Keratinocyte (primary cell): ENCODE measurements at regions not wholly inside any gene's neighbourhood (a gene's known extent, or its start where the extent isn't known, plus 50 kb on each side); places are given as distances from the start of the nearest gene placed in this dataset.

Source experiments
- DNase-seq: peaks from one replicate; pipeline ENCODE4 v3.0.0-alpha.2; 2011; ENCODE audit warnings: low read depth, missing footprints, low spot score
- FAIRE-seq: peaks from 2 replicates; lab custom pipeline; 2011; peaks lifted over from hg19 to GRCh38; lab: Jason Lieb, UNC
- H2AFZ ChIP-seq: 2 replicates; pipeline ENCODE4 v1.6.0; 2012; ENCODE audit warnings: low read length, control low read depth, inconsistent platforms; ENCODE audit not compliant: control insufficient read depth
- H3K27ac ChIP-seq: 2 replicates; pipeline ENCODE4 v1.5.1; 2011; ENCODE audit warnings: low read length; ENCODE audit not compliant: control insufficient read depth, insufficient read depth
- H3K27me3 ChIP-seq: 3 replicates; pipeline ENCODE4 v1.6.0; 2011; ENCODE audit warnings: low read length; ENCODE audit not compliant: control insufficient read depth, insufficient read depth; ENCODE audit errors: extremely low read depth
- H3K36me3 ChIP-seq, 2 experiments: 2 replicates in 1 of 2; 3 replicates in 1 of 2; pipeline ENCODE4 v1.5.1; 2011; ENCODE audit warnings: low read length in 2 of 2, mild to moderate bottlenecking in 1 of 2; ENCODE audit not compliant: control insufficient read depth in 2 of 2, insufficient read depth in 2 of 2; ENCODE audit errors: extremely low read depth in 1 of 2
- H3K4me1 ChIP-seq: 3 replicates; pipeline ENCODE4 v1.5.1; 2011; ENCODE audit warnings: low read length; ENCODE audit not compliant: control insufficient read depth, insufficient read depth; ENCODE audit errors: extremely low read depth
- H3K4me2 ChIP-seq: 3 replicates; pipeline ENCODE4 v1.6.0; 2011; ENCODE audit warnings: low read depth, low read length; ENCODE audit not compliant: control insufficient read depth, insufficient read depth; ENCODE audit errors: extremely low read depth
- H3K4me3 ChIP-seq, 3 experiments: fragments of 200-600 bp in 1 of 3; sonication (generic) in 1 of 3; 2 replicates in 2 of 3; 3 replicates in 1 of 3; pipeline ENCODE4 v1.5.1; 2011 to 2016; ENCODE audit warnings: low read length in 3 of 3, mild to moderate bottlenecking in 3 of 3, control low read depth in 2 of 3, inconsistent platforms in 1 of 3, low read depth in 1 of 3, mixed read lengths in 1 of 3, mixed run types in 1 of 3, moderate library complexity in 1 of 3; ENCODE audit not compliant: control insufficient read depth in 2 of 3, insufficient read depth in 2 of 3; ENCODE audit errors: extremely low read depth in 1 of 3
- H3K79me2 ChIP-seq: 2 replicates; pipeline ENCODE4 v1.6.0; 2012; ENCODE audit warnings: low read length; ENCODE audit not compliant: control insufficient read depth, insufficient read depth
- H3K9ac ChIP-seq: 3 replicates; pipeline ENCODE4 v1.6.0; 2011; ENCODE audit warnings: low read length; ENCODE audit not compliant: control insufficient read depth, insufficient read depth; ENCODE audit errors: extremely low read depth
- H3K9me1 ChIP-seq: 3 replicates; pipeline ENCODE4 v1.6.0; 2011; ENCODE audit warnings: low read length; ENCODE audit not compliant: control insufficient read depth, insufficient read depth; ENCODE audit errors: extremely low read depth
- H3K9me3 ChIP-seq: 2 replicates; pipeline ENCODE4 v1.5.1; 2012; ENCODE audit warnings: low read depth, low read length; ENCODE audit not compliant: control insufficient read depth
- H4K20me1 ChIP-seq: 3 replicates; pipeline ENCODE4 v1.6.0; 2011; ENCODE audit warnings: low read length; ENCODE audit not compliant: control insufficient read depth, insufficient read depth; ENCODE audit errors: extremely low read depth
- EZH2 ChIP-seq: IDR thresholded peaks from one replicate; pipeline ENCODE4 v1.6.1; 2012; ENCODE audit warnings: inconsistent platforms, mild to moderate bottlenecking, low read length, moderate library complexity
- dilution Hi-C: fragments of 300-500 bp; cut with MboI; formaldehyde crosslinking; loops from one replicate; pipeline ENCODE4 v1.7.0; 2020; ENCODE audit warnings: low sequenced_read_pairs; ENCODE audit not compliant: extremely low pct_ligation_motif_present
- TF ChIP-seq, protein P1 (sequence below), 3 experiments: IDR thresholded peaks in 1 of 3; conservative IDR thresholded peaks in 1 of 3; optimal IDR thresholded peaks in 1 of 3; 2 replicates in 2 of 3; 3 replicates in 1 of 3; pipeline versions ENCODE3 to v1.5.1; 2011; ENCODE audit warnings: low read length in 3 of 3, mild to moderate bottlenecking in 3 of 3, moderate library complexity in 2 of 3, control low read depth in 1 of 3, inconsistent platforms in 1 of 3; ENCODE audit not compliant: insufficient read depth in 2 of 3; ENCODE audit errors: extremely low read depth in 1 of 3

DNA sequence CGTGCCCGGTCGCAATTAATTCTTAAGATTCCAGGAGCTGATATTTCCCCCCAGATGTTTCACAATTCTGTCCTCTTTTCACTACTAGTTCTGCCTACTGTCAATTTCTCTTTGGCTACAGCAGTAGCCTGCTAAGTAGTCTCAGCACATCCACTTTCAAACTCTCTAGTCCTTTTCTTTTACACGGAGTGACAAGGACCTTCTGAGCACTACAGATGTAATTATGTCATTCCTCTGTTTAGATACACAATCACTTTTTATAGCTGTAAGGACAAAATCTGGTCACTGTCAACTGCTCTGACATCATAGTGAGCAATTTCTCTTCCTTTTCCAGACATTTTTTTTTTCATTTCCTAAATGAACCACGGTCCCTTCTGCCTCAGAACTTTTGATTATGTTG lies 421.7 kb upstream of the CHRM3 start:
- Histone ChIP-seq H3K9me1 (no peaks in the 10 kb centered on the region), H3K27ac (no peak overlapping the region), H3K4me3 (no peak overlapping the region), H3K36me3 (no peaks in the 10 kb centered on the region), H3K27me3 (no peaks in the 10 kb centered on the region), H3K9ac (no peak overlapping the region), H3K9me3 (no peaks in the 10 kb centered on the region), H3K79me2 (no peaks in the 10 kb centered on the region), H3K4me2 (no peak overlapping the region), H2AFZ (no peak overlapping the region), H3K4me1 (no peaks in the 10 kb centered on the region), H4K20me1 (no peaks in the 10 kb centered on the region)
- dilution Hi-C loops: no loop called here
- TF ChIP-seq, protein P1, sequence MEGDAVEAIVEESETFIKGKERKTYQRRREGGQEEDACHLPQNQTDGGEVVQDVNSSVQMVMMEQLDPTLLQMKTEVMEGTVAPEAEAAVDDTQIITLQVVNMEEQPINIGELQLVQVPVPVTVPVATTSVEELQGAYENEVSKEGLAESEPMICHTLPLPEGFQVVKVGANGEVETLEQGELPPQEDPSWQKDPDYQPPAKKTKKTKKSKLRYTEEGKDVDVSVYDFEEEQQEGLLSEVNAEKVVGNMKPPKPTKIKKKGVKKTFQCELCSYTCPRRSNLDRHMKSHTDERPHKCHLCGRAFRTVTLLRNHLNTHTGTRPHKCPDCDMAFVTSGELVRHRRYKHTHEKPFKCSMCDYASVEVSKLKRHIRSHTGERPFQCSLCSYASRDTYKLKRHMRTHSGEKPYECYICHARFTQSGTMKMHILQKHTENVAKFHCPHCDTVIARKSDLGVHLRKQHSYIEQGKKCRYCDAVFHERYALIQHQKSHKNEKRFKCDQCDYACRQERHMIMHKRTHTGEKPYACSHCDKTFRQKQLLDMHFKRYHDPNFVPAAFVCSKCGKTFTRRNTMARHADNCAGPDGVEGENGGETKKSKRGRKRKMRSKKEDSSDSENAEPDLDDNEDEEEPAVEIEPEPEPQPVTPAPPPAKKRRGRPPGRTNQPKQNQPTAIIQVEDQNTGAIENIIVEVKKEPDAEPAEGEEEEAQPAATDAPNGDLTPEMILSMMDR (optimal IDR thresholded peaks at IDR 0.05 in 1 of 3, IDR thresholded peaks at IDR 0.05 in 1 of 3, conservative IDR thresholded peaks at IDR 0.05 in 1 of 3; ENCODE audit: extremely low read depth in 1 of 3, insufficient read depth in 2 of 3, low read length in 3 of 3): no peak
- TF ChIP-seq EZH2: no peak
- DNase-seq: no peak
- FAIRE-seq: no peak

- no peak overlapping the region for H2AFZ ChIP-seq
- dilution Hi-C loops: no loop called here
- H3K4me2 ChIP-seq: no peak overlapping the region
- no peaks in the 10 kb centered on the region for H3K9me1 ChIP-seq
- no peak for DNase-seq
- TF ChIP-seq, protein P1 (optimal IDR thresholded peaks at IDR 0.05 in 1 of 3, IDR thresholded peaks at IDR 0.05 in 1 of 3, conservative IDR thresholded peaks at IDR 0.05 in 1 of 3; ENCODE audit: extremely low read depth in 1 of 3, insufficient read depth in 2 of 3, low read length in 3 of 3): no peak
- TF ChIP-seq EZH2: no peak
- H3K9ac ChIP-seq: no peak overlapping the region
- no peaks in the 10 kb centered on the region for H3K79me2 ChIP-seq
- H3K27ac ChIP-seq: no peak overlapping the region
- no peaks in the 10 kb centered on the region for H3K27me3 ChIP-seq
- no peaks in the 10 kb centered on the region for H3K9me3 ChIP-seq
- FAIRE-seq: no peak
- H4K20me1 ChIP-seq: no peaks in the 10 kb centered on the region
- H3K4me3 ChIP-seq: no peak overlapping the region
- H3K4me1 ChIP-seq: no peaks in the 10 kb centered on the region
- no peaks in the 10 kb centered on the region for H3K36me3 ChIP-seq
These were observed 423.4 kb upstream of the CHRM3 start for GRCh38 chr1:238962941-238963340.
